ENCODE measurements at regions not wholly inside any gene's neighbourhood (a gene's known extent, or its start where the extent isn't known, plus 50 kb on each side); places are given as distances from the start of the nearest gene placed in this dataset.

GRCh38 chr3:16040991-16041390, 133.5 kb upstream of the GALNT15 start:
- no peak for TF ChIP-seq POLR2A (IDR thresholded peaks at IDR 0.05; ENCODE audit: low read depth, low read length)
- TF ChIP-seq POLR2AphosphoS5 (IDR thresholded peaks at IDR 0.05; ENCODE audit: low read depth, low read length): no peak
